ENCODE measurements at regions not wholly inside any gene's neighbourhood (a gene's known extent, or its start where the extent isn't known, plus 50 kb on each side); places are given as distances from the start of the nearest gene placed in this dataset.

- TF ChIP-seq CTCF (IDR thresholded peaks at IDR 0.05; ENCODE audit: control insufficient read depth, extremely low read depth, insufficient read depth): no peak
- no peak for DNase-seq (ENCODE audit: low read depth)
- H3K4me3 ChIP-seq (ENCODE audit: low read depth, low read length): no peak overlapping the region
Measured at GRCh38 chr6:99867026-99867425, 127.0 kb downstream of the MCHR2 start.

DNA sequence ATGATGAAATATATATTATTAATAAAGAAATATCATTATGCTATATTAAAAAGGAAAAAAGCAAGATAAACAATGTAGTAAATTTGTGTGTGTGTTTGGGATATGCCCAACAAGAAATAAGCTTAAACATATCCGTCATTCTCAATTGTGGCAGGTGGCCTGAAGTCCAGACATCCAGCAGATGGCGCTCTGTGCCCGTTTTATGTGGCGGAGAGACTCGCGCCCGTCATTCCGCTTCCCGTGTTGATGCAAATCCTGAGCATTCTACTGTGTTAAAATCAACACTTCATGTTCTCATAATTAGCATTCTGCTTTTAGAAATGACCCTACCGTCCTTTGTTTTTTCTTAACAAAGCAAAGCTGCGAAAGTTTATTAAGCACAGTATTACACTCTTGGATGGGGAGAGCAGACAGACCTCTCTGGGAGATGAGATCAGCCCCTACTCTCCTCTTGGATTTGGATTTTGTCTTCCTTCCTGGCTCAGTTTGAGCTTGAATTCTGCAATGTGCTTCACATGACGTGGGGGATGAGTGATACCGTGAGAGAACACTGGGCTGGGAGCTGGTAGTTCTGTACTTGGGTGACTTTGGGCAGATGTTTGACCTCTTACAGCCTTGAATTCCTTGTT lies 125.8 kb downstream of the MCHR2 start:
- no peak overlapping the region for H3K4me3 ChIP-seq (ENCODE audit: low read depth, low read length)
- DNase-seq (ENCODE audit: low read depth): peak; percentile 31
- TF ChIP-seq CTCF (IDR thresholded peaks at IDR 0.05; ENCODE audit: control insufficient read depth, extremely low read depth, insufficient read depth): peak; percentile 91

Data from LNCaP clone FGC (cell line).